Gastroesophageal sphincter (tissue), 4 donors: ENCODE measurements at regions not wholly inside any gene's neighbourhood (a gene's known extent, or its start where the extent isn't known, plus 50 kb on each side); places are given as distances from the start of the nearest gene placed in this dataset.

ENCODE experiments used
- ATAC-seq: fragments of 150-250 bp; one replicate; pipeline ENCODE4 v1.9.1; 2016; ENCODE audit warnings: mild to moderate bottlenecking, moderate library complexity
- H3K27ac ChIP-seq, 4 donors: fragments of 200-600 bp; sonication (generic) in 3 of 4; 1 replicate in 3 of 4; 2 replicates in 1 of 4; pipeline ENCODE4 v1.5.1; 2016 to 2019
- H3K27me3 ChIP-seq: fragments of 200-600 bp; sonication (generic); one replicate; pipeline ENCODE4 v1.5.1; 2019
- H3K36me3 ChIP-seq, 2 donors: fragments of 200-600 bp; sonication (generic); one replicate each; pipeline ENCODE4 v1.5.1; 2019; ENCODE audit warnings: control low read depth in 1 of 2
- H3K4me1 ChIP-seq, 3 donors: fragments of 200-600 bp; sonication (generic); 1 replicate in 2 of 3; 2 replicates in 1 of 3; pipeline ENCODE4 v1.5.1; 2016 to 2019; ENCODE audit warnings: control low read depth in 2 of 3
- H3K4me3 ChIP-seq, 2 donors: fragments of 200-600 bp; sonication (generic); one replicate each; pipeline ENCODE4 v1.5.1; 2019; ENCODE audit warnings: mild to moderate bottlenecking in 1 of 2, moderate library complexity in 1 of 2
- H3K9me3 ChIP-seq, 3 donors: fragments of 200-600 bp; sonication (generic); one replicate each; pipeline ENCODE4 v1.5.1; 2017 to 2019; ENCODE audit warnings: control low read depth in 2 of 3
- CTCF ChIP-seq, 4 experiments: fragments of 200-600 bp in 2 of 4; fragments of 450-650 bp in 2 of 4; sonication (generic) in 1 of 4; IDR thresholded peaks; one replicate each; pipeline ENCODE4 v1.5.1; 2017 to 2019; ENCODE audit warnings: antibody characterized with exemption in 4 of 4, mild to moderate bottlenecking in 2 of 4, moderate library complexity in 2 of 4
- EP300 ChIP-seq: sonication (generic); formaldehyde crosslinking; IDR thresholded peaks from one replicate; pipeline ENCODE4 v1.6.1; 2017; ENCODE audit warnings: antibody characterized with exemption, mild to moderate bottlenecking
- POLR2A ChIP-seq, 2 donors: fragments of 450-650 bp; IDR thresholded peaks; one replicate each; pipeline ENCODE4 v1.6.1; 2017; ENCODE audit warnings: antibody characterized with exemption in 2 of 2, mild to moderate bottlenecking in 2 of 2, moderate library complexity in 1 of 2
- POLR2AphosphoS5 ChIP-seq: sonication (generic); formaldehyde crosslinking; IDR thresholded peaks from one replicate; pipeline ENCODE4 v1.6.1; 2017; ENCODE audit warnings: antibody characterized with exemption
- WGBS, 2 donors: methylation state at CpG; one replicate each; pipeline ENCODE4 v1.1.5; 2018; ENCODE audit warnings: low coverage in 1 of 2; 5-methylcytosine and 5-hydroxymethylcytosine counted together

- Histone ChIP-seq H3K27ac (no peak overlapping the region), H3K4me1 (peaks cover 0 to 2% (median 0%) of the 10 kb centered on the region in 3 donors), H3K27me3 (no peaks in the 10 kb centered on the region), H3K9me3 (no peaks in the 10 kb centered on the region), H3K4me3 (no peak overlapping the region), H3K36me3 (no peaks in the 10 kb centered on the region)
- ATAC-seq = no peak
- WGBS, 2 donors = 17 to 20% methylated on average over 1 of the region's 2 CpGs
- no peak for TF ChIP-seq POLR2A (IDR thresholded peaks at IDR 0.05)
- TF ChIP-seq POLR2AphosphoS5 = no peak
- no peak for TF ChIP-seq CTCF (IDR thresholded peaks at IDR 0.05)
- TF ChIP-seq EP300 = no peak
These were observed 263.7 kb upstream of the SEL1L start for GRCh38 chr14:81797315-81797714.

GRCh38 chr14:81801921-81802320, 268.3 kb upstream of the SEL1L start:
- WGBS, 2 donors = 23 to 27% methylated on average over 5 of the region's 5 CpGs
- ATAC-seq = peak; percentile 66
- H3K4me3 ChIP-seq = no peak overlapping the region
- H3K36me3 ChIP-seq = no peaks in the 10 kb centered on the region
- TF ChIP-seq POLR2A (IDR thresholded peaks at IDR 0.05) (no peak), EP300 (no peak), CTCF (IDR thresholded peaks at IDR 0.05) (no peak), POLR2AphosphoS5 (no peak)
- peaks cover 0 to 10% (median 0%) of the 10 kb centered on the region in 3 donors for H3K4me1 ChIP-seq
- peak overlapping the region in 3 of 4 donors; percentile 7 to 45 (median 39) for H3K27ac ChIP-seq
- H3K9me3 ChIP-seq = no peaks in the 10 kb centered on the region
- no peaks in the 10 kb centered on the region for H3K27me3 ChIP-seq

- no peaks in the 10 kb centered on the region for H3K9me3 ChIP-seq
- no peaks in the 10 kb centered on the region for H3K36me3 ChIP-seq
- H3K4me1 ChIP-seq = peaks cover 0 to 10% (median 0%) of the 10 kb centered on the region in 3 donors
- no peak overlapping the region for H3K4me3 ChIP-seq
- WGBS, 2 donors = 5 to 33% methylated on average over 1 to 2 of the region's 2 CpGs
- H3K27me3 ChIP-seq = no peaks in the 10 kb centered on the region
- ATAC-seq = peak; percentile 34
- TF ChIP-seq CTCF (IDR thresholded peaks at IDR 0.05) (no peak), POLR2AphosphoS5 (no peak), EP300 (no peak), POLR2A (IDR thresholded peaks at IDR 0.05) (no peak)
- H3K27ac ChIP-seq = peak overlapping the region in 3 of 4 donors; percentile 7 to 45 (median 39)
These were observed 268.7 kb upstream of the SEL1L start for GRCh38 chr14:81802341-81802740.

- 67% methylated on average over 2 of the region's 2 CpGs for WGBS, 2 donors
- H3K27me3 ChIP-seq = peaks cover 2% of the 10 kb centered on the region
- no peaks in the 10 kb centered on the region for H3K9me3 ChIP-seq
- no peaks in the 10 kb centered on the region for H3K36me3 ChIP-seq
- no peak for ATAC-seq
- TF ChIP-seq EP300 (no peak), POLR2A (IDR thresholded peaks at IDR 0.05) (no peak), POLR2AphosphoS5 (no peak), CTCF (IDR thresholded peaks at IDR 0.05) (no peak)
- H3K27ac ChIP-seq = no peak overlapping the region
- no peak overlapping the region for H3K4me3 ChIP-seq
- H3K4me1 ChIP-seq = peaks cover 0 to 10% (median 0%) of the 10 kb centered on the region in 3 donors
These were observed 272.1 kb upstream of the SEL1L start for GRCh38 chr14:81805785-81806184.

- H3K4me3 ChIP-seq = no peak overlapping the region
- TF ChIP-seq POLR2AphosphoS5 (no peak), CTCF (IDR thresholded peaks at IDR 0.05) (no peak), EP300 (no peak), POLR2A (IDR thresholded peaks at IDR 0.05) (no peak)
- peaks cover 4% of the 10 kb centered on the region for H3K27me3 ChIP-seq
- H3K9me3 ChIP-seq = no peaks in the 10 kb centered on the region
- no peak overlapping the region for H3K27ac ChIP-seq
- WGBS, 2 donors = 76 to 85% methylated on average over 7 of the region's 7 CpGs
- H3K4me1 ChIP-seq = no peaks in the 10 kb centered on the region
- no peak for ATAC-seq
- H3K36me3 ChIP-seq = no peaks in the 10 kb centered on the region
These were observed 278.1 kb upstream of the SEL1L start for GRCh38 chr14:81811705-81812269.
